HCT116 (cell line): ENCODE measurements at regions not wholly inside any gene's neighbourhood (a gene's known extent, or its start where the extent isn't known, plus 50 kb on each side); places are given as distances from the start of the nearest gene placed in this dataset.

Source experiments
- ATAC-seq: fragments of 200-7000 bp; cut with Tn5 transposase; 2 replicates; pipeline ENCODE4 v1.9.1; 2020; ENCODE audit warnings: mild to moderate bottlenecking, moderate library complexity
- BruUV-seq: library from RNA; stranded (reverse); fragments of 400-500 nt; replicated peaks from 2 replicates; lab custom pipeline; 2021; lab: Mats Ljungman, UMichigan
- CTCF ChIA-PET: fragments of 300-600 bp; sonication (Branson Sonifier 250); formaldehyde crosslinking; loops from one replicate; lab custom pipeline; 2021; ENCODE audit warnings: antibody characterized with exemption; lab: Charles Lee
- POLR2A ChIA-PET: fragments of 300-600, 350-600 bp; sonication (Branson Sonifier 250); formaldehyde crosslinking; loops from one replicate; lab custom pipeline; 2021; ENCODE audit warnings: antibody characterized with exemption; lab: Charles Lee
- RAD21 ChIA-PET, 2 experiments: fragments of 300-600 bp; sonication (Branson Sonifier 250); formaldehyde crosslinking; loops; one replicate each; lab custom pipeline; 2023; ENCODE audit warnings: low total read pairs in 2 of 2; ENCODE audit not compliant: uncharacterized antibody in 2 of 2, unreplicated experiment in 2 of 2, low non-redundant PET in 1 of 2; lab: Charles Lee
- DNase-seq: peaks from one replicate; pipeline ENCODE4 v3.0.0-alpha.2; 2010; ENCODE audit warnings: low read depth, low spot score
- H2AFZ ChIP-seq: fragments of 200-600 bp; shearing (Covaris generic), sonication (generic); 2 replicates; pipeline ENCODE4 v1.6.1; 2017; ENCODE audit warnings: low read depth, mixed run types, mixed read lengths, antibody characterized with exemption, low read length; ENCODE audit not compliant: poor library complexity, severe bottlenecking
- H3K27ac ChIP-seq: 2 replicates; pipeline ENCODE4 v1.5.1; 2012; ENCODE audit warnings: low read depth, low read length
- H3K27me3 ChIP-seq: fragments of 200-600 bp; sonication (generic); 2 replicates; pipeline ENCODE4 v1.6.1; 2016; ENCODE audit warnings: mixed run types, low read length, mixed read lengths; ENCODE audit not compliant: insufficient read depth
- H3K36me3 ChIP-seq, 2 experiments: fragments of 200-500 bp in 1 of 2; fragments of 200-600 bp in 1 of 2; sonication (Bioruptor generic) in 1 of 2; sonication (generic) in 1 of 2; 2 replicates each; pipeline versions ENCODE4 v1.5.1 to v1.6.1; 2014 to 2016; ENCODE audit warnings: low read length in 2 of 2, inconsistent platforms in 1 of 2, mixed read lengths in 1 of 2, mixed run types in 1 of 2; ENCODE audit not compliant: insufficient read depth in 2 of 2, control insufficient read depth in 1 of 2
- H3K4me1 ChIP-seq, 2 experiments: fragments of 200-600 bp in 1 of 2; sonication (generic) in 1 of 2; 2 replicates each; pipeline versions ENCODE4 v1.5.1 to v1.6.1; 2012 to 2017; ENCODE audit warnings: low read length in 2 of 2, inconsistent platforms in 1 of 2, mild to moderate bottlenecking in 1 of 2, mixed read lengths in 1 of 2, mixed run types in 1 of 2, moderate library complexity in 1 of 2; ENCODE audit not compliant: insufficient read depth in 2 of 2, control insufficient read depth in 1 of 2
- H3K4me2 ChIP-seq: fragments of 200-600 bp; sonication (generic); 2 replicates; pipeline ENCODE4 v1.6.1; 2017; ENCODE audit warnings: mixed run types, low read length, mixed read lengths
- H3K4me3 ChIP-seq, 2 experiments: fragments of 200-600 bp in 1 of 2; sonication (generic) in 1 of 2; replicated peaks in 1 of 2; 2 replicates each; pipeline ENCODE4 v1.5.1; 2011 to 2016; ENCODE audit warnings: low read length in 2 of 2, control low read depth in 1 of 2, low read depth in 1 of 2, mild to moderate bottlenecking in 1 of 2, mixed read lengths in 1 of 2, mixed run types in 1 of 2
- H3K79me2 ChIP-seq: fragments of 200-600 bp; sonication (generic); 2 replicates; pipeline ENCODE4 v1.6.1; 2017; ENCODE audit warnings: mild to moderate bottlenecking, mixed run types, low read length, moderate library complexity, mixed read lengths; ENCODE audit not compliant: insufficient read depth
- H3K9ac ChIP-seq: fragments of 200-600 bp; sonication (generic); 2 replicates; pipeline ENCODE4 v1.6.1; 2016; ENCODE audit warnings: low read length, mixed read lengths
- H3K9me2 ChIP-seq: fragments of 200-600 bp; sonication (generic), shearing (Covaris generic); 2 replicates; pipeline ENCODE4 v1.6.1; 2017; ENCODE audit warnings: mixed run types, mild to moderate bottlenecking, moderate library complexity; ENCODE audit not compliant: insufficient read depth
- H3K9me3 ChIP-seq, 2 experiments: fragments of 200-500 bp in 1 of 2; fragments of 200-600 bp in 1 of 2; sonication (Bioruptor generic) in 1 of 2; sonication (generic) in 1 of 2; 2 replicates each; pipeline ENCODE4 v1.6.1; 2014 to 2017; ENCODE audit warnings: low read length in 2 of 2, mixed read lengths in 2 of 2, inconsistent platforms in 1 of 2, low read depth in 1 of 2, mild to moderate bottlenecking in 1 of 2, mixed run types in 1 of 2, moderate library complexity in 1 of 2; ENCODE audit not compliant: control insufficient read depth in 1 of 2, insufficient read depth in 1 of 2
- H4K20me1 ChIP-seq: fragments of 200-600 bp; sonication (generic), shearing (Covaris generic); 2 replicates; pipeline ENCODE4 v1.6.1; 2017; ENCODE audit warnings: mixed run types, mild to moderate bottlenecking, moderate library complexity; ENCODE audit not compliant: insufficient read depth
- EGR1 ChIP-seq: IDR thresholded peaks from 2 replicates; pipeline ENCODE4 v1.6.1; 2012; ENCODE audit warnings: low read depth
- ELF1 ChIP-seq: IDR thresholded peaks from 2 replicates; pipeline ENCODE4 v1.6.1; 2012; ENCODE audit warnings: low read depth, borderline replicate concordance
- EZH2phosphoT487 ChIP-seq: fragments of 200-600 bp; IDR thresholded peaks from 2 replicates; pipeline ENCODE4 v1.6.1; 2018; ENCODE audit warnings: antibody characterized with exemption, borderline replicate concordance
- FOSL1 ChIP-seq: IDR thresholded peaks from 2 replicates; pipeline ENCODE4 v1.6.1; 2012; ENCODE audit warnings: low read depth
- POLR2A ChIP-seq: IDR thresholded peaks from 2 replicates; pipeline ENCODE4 v1.7.0; 2011; ENCODE audit warnings: borderline replicate concordance; ENCODE audit not compliant: insufficient read depth, insufficient read length; ENCODE audit errors: extremely low read depth
- POLR2AphosphoS5 ChIP-seq: IDR thresholded peaks from 2 replicates; pipeline ENCODE4 v1.6.1; 2011; ENCODE audit warnings: mild to moderate bottlenecking, low read depth, low read length, moderate library complexity
- SIN3A ChIP-seq: IDR thresholded peaks from 2 replicates; pipeline ENCODE4 v1.6.1; 2012; ENCODE audit warnings: low read depth
- ZFX ChIP-seq: fragments of 450-650 bp; IDR thresholded peaks from 2 replicates; pipeline ENCODE4 v1.6.1; 2017
- ZNF274 ChIP-seq: fragments of 200-500 bp; sonication (Bioruptor generic); IDR thresholded peaks from 2 replicates; pipeline ENCODE4 v1.6.1; 2014; ENCODE audit warnings: mild to moderate bottlenecking, low read depth, low read length, inconsistent platforms
- intact Hi-C: fragments of 100-400 bp; cut with micrococcal nuclease; formaldehyde crosslinking; loops from 2 replicates; pipeline ENCODE4 v1.10.0; 2022
- TF ChIP-seq, protein P1 (sequence below): IDR thresholded peaks from 2 replicates; pipeline ENCODE4 v1.6.1; 2011; ENCODE audit warnings: mild to moderate bottlenecking, low read length, moderate library complexity; ENCODE audit not compliant: insufficient replicate concordance; ENCODE audit errors: extremely low read depth
- TF ChIP-seq, protein P2 (sequence below), 3 experiments: fragments of 200-600 bp in 1 of 3; sonication (generic) in 1 of 3; IDR thresholded peaks in 2 of 3; conservative IDR thresholded peaks in 1 of 3; 2 replicates each; pipeline ENCODE4 v1.5.1; 2012 to 2017; ENCODE audit warnings: low read depth in 2 of 3, low read length in 2 of 3, antibody characterized with exemption in 1 of 3, borderline replicate concordance in 1 of 3, control low read depth in 1 of 3, mild to moderate bottlenecking in 1 of 3, mixed read lengths in 1 of 3, mixed run types in 1 of 3, moderate library complexity in 1 of 3; ENCODE audit not compliant: insufficient read depth in 1 of 3

DNA sequence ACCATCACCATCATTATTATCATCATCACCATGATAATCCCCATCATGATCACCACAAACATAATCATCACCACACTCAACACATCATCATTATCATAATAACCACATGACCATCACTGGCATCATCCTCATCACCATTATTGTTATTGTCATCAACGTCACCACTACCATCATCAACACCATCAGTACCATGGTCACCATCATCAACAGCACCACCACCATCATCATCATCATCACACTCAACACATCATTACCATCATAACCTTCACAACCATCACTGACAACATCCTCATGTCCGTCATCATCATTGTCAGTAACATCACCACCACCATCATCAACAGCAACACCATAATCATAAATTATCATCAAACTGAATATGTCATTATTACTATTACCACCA, 73.2 kb downstream of the MBD3L1 start:
- TF ChIP-seq, protein P1, sequence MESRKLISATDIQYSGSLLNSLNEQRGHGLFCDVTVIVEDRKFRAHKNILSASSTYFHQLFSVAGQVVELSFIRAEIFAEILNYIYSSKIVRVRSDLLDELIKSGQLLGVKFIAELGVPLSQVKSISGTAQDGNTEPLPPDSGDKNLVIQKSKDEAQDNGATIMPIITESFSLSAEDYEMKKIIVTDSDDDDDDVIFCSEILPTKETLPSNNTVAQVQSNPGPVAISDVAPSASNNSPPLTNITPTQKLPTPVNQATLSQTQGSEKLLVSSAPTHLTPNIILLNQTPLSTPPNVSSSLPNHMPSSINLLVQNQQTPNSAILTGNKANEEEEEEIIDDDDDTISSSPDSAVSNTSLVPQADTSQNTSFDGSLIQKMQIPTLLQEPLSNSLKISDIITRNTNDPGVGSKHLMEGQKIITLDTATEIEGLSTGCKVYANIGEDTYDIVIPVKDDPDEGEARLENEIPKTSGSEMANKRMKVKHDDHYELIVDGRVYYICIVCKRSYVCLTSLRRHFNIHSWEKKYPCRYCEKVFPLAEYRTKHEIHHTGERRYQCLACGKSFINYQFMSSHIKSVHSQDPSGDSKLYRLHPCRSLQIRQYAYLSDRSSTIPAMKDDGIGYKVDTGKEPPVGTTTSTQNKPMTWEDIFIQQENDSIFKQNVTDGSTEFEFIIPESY = no peak
- no peak for TF ChIP-seq EGR1
- TF ChIP-seq, protein P2, sequence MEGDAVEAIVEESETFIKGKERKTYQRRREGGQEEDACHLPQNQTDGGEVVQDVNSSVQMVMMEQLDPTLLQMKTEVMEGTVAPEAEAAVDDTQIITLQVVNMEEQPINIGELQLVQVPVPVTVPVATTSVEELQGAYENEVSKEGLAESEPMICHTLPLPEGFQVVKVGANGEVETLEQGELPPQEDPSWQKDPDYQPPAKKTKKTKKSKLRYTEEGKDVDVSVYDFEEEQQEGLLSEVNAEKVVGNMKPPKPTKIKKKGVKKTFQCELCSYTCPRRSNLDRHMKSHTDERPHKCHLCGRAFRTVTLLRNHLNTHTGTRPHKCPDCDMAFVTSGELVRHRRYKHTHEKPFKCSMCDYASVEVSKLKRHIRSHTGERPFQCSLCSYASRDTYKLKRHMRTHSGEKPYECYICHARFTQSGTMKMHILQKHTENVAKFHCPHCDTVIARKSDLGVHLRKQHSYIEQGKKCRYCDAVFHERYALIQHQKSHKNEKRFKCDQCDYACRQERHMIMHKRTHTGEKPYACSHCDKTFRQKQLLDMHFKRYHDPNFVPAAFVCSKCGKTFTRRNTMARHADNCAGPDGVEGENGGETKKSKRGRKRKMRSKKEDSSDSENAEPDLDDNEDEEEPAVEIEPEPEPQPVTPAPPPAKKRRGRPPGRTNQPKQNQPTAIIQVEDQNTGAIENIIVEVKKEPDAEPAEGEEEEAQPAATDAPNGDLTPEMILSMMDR (IDR thresholded peaks at IDR 0.05 in 2 of 3, conservative IDR thresholded peaks at IDR 0.05 in 1 of 3; ENCODE audit: borderline replicate concordance in 1 of 3, insufficient read depth in 1 of 3, low read depth in 2 of 3, low read length in 2 of 3) = no peak
- TF ChIP-seq ELF1 = no peak
- TF ChIP-seq POLR2A = no peak
- TF ChIP-seq ZNF274 = no peak
- no peak for TF ChIP-seq FOSL1
- no peak for TF ChIP-seq ZFX
- no peak for TF ChIP-seq EZH2phosphoT487
- TF ChIP-seq POLR2AphosphoS5 = no peak
- TF ChIP-seq SIN3A = no peak
- no peaks in the 10 kb centered on the region for H3K4me1 ChIP-seq
- H3K9me3 ChIP-seq = no peaks in the 10 kb centered on the region
- H3K36me3 ChIP-seq = no peaks in the 10 kb centered on the region
- CTCF ChIA-PET = no interaction called here
- H3K4me2 ChIP-seq = no peak overlapping the region
- H4K20me1 ChIP-seq = no peaks in the 10 kb centered on the region
- no peaks in the 10 kb centered on the region for H3K79me2 ChIP-seq
- H2AFZ ChIP-seq = no peak overlapping the region
- POLR2A ChIA-PET = no interaction called here
- H3K27me3 ChIP-seq = no peaks in the 10 kb centered on the region
- ATAC-seq (no peak), DNase-seq (no peak)
- no peak overlapping the region for H3K4me3 ChIP-seq
- H3K27ac ChIP-seq = no peak overlapping the region
- no peak overlapping the region for H3K9ac ChIP-seq
- BruUV-seq = no TSS peak
- intact Hi-C loops = no loop called here
- H3K9me2 ChIP-seq = no peaks in the 10 kb centered on the region
- RAD21 ChIA-PET = no interaction called here
